ENCODE measurements at regions not wholly inside any gene's neighbourhood (a gene's known extent, or its start where the extent isn't known, plus 50 kb on each side); places are given as distances from the start of the nearest gene placed in this dataset.

DNA sequence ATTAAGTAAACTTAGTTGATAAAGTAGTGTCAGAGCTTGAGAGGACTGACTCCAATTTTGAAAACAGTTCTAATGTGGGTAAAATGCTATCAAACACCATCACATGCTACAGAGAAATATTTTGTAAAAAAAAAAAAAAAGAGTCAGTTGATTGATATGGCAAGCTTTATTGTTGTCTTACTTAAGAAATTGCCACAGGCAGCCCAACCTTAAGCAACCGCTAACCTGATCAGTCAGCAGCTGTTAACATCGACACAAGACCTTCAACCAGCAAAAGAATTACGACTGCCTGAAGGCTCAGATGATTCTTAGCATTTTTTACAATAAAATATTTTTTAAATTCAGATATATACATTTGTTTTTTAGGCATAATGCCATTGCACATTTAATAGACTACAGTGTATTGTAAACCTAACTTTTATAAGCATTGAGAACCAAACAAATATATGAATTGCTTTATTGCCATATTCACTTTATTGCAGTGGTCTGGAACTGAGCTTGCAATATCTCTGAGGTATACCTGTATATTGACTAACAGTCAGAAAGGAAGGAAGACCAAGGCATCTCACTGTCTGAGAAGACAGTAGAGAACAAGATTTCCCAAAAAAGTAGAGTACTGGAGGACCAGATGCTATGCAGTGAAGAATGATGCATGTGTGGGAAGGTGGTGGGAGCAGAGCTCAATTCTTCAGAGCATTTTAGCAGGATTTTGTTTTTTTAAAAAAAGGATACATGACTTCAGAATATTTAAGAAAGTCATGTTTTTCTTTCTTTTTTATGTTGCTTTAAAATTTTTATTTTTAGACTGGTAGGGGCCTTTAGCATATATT is 973.8 kb upstream of the GYPC start:
- no peak overlapping the region for H3K27ac ChIP-seq
- TF ChIP-seq ZFX (IDR thresholded peaks at IDR 0.05; ENCODE audit: borderline replicate concordance) = no peak
- no peak for TF ChIP-seq CTCF (IDR thresholded peaks at IDR 0.05)

DNA sequence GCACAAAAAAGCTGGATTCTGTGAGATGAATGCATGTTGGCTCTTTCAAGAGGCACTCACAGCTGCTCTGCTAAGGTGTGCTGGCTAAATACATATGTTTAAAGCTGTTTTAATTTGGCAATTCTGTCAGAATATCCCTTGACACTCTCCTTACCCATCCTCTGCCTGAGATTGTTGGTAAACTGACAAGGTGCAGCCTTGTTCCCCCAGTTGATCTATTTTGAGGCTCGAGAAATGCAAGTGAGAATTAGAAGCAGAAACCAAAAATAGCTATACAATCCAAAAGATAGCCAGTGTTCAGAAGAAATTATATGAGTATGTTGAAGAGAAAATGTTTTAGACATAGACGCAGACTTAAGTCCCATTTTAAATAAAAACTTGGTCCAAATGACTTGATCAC is 971.7 kb upstream of the GYPC start:
- no peak for TF ChIP-seq ZFX (IDR thresholded peaks at IDR 0.05; ENCODE audit: borderline replicate concordance)
- TF ChIP-seq CTCF (IDR thresholded peaks at IDR 0.05) = no peak
- H3K27ac ChIP-seq = no peak overlapping the region

DNA sequence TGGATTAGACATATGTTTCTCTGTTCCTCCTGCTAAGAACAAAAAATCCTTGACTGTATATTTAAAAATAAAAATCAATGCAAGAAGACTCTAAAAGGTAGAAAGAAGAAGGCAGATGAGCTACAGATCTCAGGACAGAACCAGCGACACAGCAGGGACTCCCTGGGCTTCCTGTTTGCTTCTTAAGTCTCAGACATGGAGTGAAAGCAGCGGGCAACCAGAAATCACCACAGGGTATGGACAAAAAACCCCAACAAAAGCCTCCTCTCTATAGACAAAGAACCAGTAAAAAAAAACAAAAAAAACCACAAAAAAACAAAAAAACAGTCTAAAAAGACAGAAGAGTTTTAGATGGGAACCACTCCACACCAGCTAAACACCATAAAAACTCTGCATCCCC is 971.0 kb upstream of the GYPC start:
- no peak for TF ChIP-seq ZFX (IDR thresholded peaks at IDR 0.05; ENCODE audit: borderline replicate concordance)
- no peak for TF ChIP-seq CTCF (IDR thresholded peaks at IDR 0.05)
- H3K27ac ChIP-seq = no peak overlapping the region

DNA sequence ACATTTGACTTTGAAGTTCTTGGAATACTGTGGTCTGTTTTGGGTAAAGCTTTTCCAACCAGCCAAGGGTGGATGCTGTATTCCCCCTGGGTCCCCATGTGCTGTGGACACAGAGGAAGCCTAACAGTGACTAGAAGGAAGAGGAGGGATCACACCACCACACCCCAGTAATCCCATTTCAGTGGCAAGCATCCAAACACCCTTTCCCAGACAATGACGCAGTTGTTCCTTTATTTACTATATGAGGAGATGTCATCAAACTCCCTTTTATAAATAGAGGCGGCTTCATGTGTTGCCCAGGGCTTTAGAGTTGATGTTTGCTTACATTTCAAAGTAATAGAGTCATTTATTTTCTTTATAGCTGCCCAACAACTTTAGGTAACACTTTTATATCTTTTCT is 959.4 kb upstream of the GYPC start:
- TF ChIP-seq CTCF (IDR thresholded peaks at IDR 0.05) (no peak), ZFX (IDR thresholded peaks at IDR 0.05; ENCODE audit: borderline replicate concordance) (no peak)
- no peak overlapping the region for H3K27ac ChIP-seq

DNA sequence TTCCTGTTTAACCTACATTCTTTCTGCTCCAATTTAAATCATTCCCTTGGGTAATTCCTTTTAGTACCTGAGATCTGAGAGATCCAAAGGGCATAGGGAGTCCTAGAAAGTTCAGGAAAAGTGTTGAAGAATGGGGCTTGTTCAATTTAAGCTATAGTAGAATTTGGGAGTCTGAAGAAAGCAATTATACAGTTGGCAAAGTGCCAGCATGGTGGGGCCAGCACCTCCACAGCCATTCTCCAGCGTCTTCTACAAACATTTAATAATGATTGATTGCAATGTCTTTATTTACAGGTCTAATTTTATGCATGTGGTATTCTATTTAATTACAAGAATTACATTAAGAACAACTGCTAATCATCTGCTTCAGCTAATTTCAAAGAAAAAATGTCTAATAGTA is 957.7 kb upstream of the GYPC start:
- no peak overlapping the region for H3K27ac ChIP-seq
- no peak for TF ChIP-seq CTCF (IDR thresholded peaks at IDR 0.05)
- no peak for TF ChIP-seq ZFX (IDR thresholded peaks at IDR 0.05; ENCODE audit: borderline replicate concordance)

GRCh38 chr2:125701070-125701469 is 954.9 kb upstream of the GYPC start:
- TF ChIP-seq CTCF (IDR thresholded peaks at IDR 0.05) (no peak), ZFX (IDR thresholded peaks at IDR 0.05; ENCODE audit: borderline replicate concordance) (no peak)
- H3K27ac ChIP-seq = no peak overlapping the region

GRCh38 chr2:125707611-125708010 is 948.3 kb upstream of the GYPC start:
- no peak overlapping the region for H3K27ac ChIP-seq
- TF ChIP-seq ZFX (IDR thresholded peaks at IDR 0.05; ENCODE audit: borderline replicate concordance) (no peak), CTCF (IDR thresholded peaks at IDR 0.05) (no peak)

Measured in 22Rv1 (cell line).